Hypothalamus (tissue), 51 donors: ENCODE measurements at regions not wholly inside any gene's neighbourhood (a gene's known extent, or its start where the extent isn't known, plus 50 kb on each side); places are given as distances from the start of the nearest gene placed in this dataset.
"Not testable (repeated sequence)": the region's sequence is repeated elsewhere in the genome, so short reads cannot be mapped to it uniquely, and the experiment has no call there.

ENCODE experiments used
- DNase-seq, 51 donors: peaks; one replicate each; lab custom pipeline; 2025; lab: John Stamatoyannopoulos, UW

DNA sequence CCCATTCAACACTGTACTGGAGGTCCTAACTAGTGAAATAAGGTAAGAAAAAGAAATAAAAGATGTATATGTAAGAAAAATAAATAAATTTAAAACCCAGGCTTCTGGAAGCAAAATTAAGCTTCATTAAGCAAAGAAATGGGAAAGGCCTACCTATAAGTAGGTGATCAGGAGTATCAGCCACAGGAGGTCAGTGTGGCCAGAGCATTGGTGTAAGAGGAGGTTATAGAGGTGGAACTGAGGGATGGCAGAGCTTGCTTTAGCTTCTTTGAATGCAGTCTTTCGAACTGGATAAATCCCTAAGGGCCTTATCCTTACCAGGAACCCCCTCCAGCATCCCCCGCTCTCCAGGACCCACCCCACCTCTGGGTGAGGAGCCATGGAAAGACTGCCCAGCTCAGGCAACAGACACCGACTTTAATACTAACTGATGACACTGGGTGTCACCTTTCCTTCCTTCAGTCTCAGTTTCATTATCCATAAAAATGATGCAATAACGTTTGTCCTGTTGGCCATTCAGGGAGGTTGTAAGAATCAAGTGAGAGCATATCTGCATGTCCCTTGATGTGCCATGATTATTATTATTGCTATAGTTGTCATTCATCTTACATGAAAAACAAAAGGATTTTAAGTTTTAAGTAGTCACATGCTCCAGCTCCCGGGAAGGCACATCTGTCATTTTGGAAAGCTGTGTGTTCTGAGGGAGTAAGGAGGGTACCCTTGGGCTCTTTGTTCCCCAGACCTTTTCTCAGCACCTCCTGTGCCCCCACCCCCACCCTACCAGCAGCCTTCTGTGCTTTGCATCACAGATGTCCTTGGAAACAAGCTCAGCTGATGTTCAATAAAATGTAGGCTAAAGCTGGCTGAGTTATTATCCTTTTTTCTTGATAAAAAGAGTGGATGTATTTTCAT, 50.8 kb upstream of the CTNNA1 start:
- DNase-seq, result no peak

DNA sequence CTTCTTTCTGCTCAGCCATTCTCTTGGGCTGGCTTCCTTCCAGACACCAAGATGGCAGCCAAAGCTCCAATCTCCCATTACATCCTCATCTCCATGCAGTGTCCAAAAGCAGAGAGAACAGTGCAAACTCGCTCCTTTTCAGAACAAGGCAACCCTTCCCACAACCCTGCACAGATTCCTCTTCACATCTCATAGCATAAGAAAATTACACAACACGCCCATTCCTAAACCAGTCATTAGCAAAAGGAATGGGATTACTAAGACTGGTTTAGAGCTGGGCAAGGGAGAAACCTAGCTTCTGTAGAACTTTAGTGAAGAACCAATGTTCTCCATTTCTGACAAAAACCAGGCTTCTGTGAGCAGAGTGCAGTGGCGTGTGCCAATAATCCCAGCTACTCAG, 51.5 kb upstream of the CTNNA1 start:
- no peak for DNase-seq

DNA sequence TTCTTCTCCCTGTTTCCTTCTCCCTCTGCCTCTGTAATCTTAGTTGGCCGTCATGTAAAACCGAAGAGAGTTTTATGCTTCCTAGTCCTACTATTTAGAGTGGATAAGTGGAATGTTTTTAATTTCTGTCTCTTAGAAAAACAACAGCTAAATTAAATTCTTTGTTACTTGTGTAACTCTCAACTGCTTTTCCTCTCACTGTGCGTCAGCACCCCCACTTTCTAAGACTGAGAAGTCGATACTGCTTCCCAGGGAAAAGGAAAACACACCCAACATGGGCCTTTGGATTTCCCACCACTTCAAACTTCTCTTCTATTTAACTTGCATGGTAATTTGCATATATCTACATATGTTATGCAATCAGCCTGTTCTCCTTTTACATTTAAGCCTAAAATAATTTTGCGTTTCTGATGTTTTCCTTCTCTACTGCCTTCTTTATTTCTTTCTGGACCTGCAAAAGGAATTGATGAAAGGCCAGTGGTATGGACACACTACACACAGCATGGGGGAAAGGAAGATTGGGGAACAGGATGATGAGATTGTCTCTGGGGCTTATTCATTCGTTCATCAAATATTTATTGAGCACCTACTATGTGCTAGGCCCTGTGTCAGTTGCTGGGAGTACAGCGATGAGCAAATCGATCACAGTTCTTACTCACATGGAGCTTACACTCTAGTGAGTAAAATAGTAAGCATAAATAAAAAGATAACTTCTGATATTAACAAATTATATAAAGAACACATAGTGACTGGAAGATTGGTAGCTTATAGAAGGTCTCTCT, 52.5 kb upstream of the CTNNA1 start:
- DNase-seq, result no peak

DNA sequence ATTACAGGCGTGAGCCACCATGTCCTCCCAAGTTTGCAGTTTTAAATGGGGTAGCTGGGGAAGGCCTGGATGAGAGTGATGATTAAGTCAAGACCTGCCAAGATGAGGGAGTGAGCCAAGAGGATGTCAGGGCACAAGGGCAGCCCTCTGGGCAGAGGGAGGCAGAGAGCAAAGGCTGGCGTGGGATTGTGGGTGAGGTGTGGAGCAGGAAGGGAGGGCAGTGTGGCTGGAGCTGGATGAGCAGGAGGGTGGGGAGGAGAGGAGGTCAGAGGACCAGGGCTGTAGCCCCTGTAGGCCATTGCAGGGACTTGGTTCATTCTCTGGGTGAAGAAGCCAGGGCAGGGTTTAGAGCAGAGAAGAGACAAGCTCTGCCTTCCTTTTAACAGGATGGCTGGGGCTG, 53.7 kb upstream of the CTNNA1 start:
- DNase-seq, result no peak

DNA sequence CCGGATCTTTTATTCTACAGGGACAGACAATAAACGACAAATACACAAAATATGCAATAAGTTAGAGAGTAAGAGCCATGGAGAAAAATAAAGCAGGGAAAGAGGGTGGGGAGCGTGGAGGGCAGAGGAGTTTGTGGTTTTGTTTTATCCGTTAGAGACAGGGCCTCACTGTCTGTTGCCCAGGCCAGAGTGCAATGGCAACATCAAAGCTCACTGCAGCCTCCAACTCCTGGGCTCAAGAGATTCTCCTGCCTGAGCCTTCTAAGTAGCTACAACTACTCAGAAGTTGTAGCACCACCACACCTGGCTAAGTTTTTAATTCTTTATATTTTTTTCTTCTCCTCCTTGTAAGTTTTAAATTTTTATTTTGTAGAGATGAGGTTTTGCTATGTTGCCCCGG, 54.5 kb upstream of the CTNNA1 start:
- DNase-seq, result no peak

DNA sequence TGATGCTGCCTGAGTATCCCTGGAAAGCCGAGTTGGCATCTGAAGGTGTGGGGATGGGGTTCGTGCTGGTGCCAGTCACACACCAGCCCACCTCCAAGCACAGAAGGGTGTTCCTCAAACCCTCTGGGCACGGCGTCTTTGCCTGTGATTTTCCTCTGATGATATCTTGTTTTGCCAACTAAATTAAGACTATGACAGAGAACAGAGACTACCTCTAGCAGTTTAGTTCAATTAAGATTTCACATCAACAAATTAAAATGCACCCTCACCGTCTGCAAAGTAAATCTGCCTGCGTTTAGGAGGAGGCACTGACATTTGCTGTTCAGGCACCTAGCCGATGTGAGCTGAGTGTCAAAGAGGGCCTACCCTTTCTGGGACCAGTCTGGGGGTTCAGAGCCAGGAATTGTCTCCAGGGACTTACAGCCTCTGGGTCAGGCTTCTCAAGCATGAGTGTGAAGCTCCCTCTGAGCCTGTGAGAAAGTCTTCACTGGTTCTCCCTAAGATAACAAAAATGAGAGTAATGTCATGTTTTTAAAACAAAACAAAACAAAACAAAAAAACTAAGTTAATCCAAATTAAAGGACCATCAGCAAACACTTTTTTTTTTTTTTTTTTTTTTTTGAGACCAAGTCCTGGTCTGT, 55.4 kb upstream of the CTNNA1 start:
- DNase-seq, result no peak

DNA sequence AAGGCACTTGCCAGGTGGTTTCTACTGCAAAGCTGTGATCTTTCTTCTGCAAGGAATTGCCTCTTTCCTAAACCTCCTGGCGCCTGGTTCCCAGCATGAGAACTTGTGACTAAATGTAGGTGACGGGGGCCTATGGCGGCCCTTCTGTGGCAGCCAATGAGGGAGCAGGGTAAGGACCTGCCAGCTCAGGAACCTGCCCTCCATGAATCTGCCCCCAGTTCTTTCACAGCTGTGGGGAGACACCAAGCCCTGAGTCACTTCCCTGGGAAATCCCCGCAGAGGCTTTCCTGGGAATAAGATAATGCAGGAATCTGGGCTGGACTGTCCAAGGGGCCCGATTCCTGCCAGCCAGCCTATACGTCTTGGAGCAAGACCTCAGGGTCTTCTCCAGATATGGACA, 56.7 kb upstream of the CTNNA1 start:
- no peak for DNase-seq

DNA sequence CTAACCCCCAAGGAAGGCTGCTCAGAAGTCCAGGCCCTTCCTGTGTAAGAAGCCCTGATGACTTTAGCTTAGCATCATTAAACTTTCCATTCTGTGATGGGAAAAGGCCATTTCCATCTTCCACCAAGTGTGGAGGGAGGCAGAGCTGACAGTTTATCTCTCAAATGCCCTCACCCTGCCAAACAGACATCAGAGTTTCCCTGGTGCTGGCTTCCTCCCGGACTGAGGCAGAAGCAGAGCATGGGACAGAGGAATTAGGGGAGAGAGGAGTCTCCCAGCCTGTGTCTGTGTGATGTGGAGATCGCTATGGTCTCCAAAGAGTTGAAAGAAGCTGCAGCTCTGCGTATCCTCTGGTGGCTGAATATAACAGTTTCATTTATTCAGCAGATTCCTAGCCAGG, 57.4 kb upstream of the CTNNA1 start:
- no peak for DNase-seq

DNA sequence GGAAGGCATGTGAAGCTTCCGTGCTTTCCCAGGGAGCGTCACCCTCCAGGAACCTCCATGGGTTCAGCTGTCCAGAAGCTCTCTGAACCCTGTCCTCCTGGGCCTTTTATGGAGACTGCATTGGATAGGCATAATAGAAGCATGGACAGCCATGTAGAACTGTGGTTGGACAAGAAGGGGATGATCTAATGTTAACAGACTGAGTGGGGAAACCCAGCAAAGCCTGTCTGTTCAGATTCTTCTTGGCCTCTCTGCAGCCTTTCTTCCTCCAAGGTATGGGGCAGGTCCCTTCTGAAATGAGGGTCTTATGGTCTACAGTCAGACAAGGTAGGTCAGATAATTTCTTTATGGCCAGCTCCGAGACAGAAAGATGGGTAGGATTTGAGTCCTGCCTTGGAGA, 59.1 kb upstream of the CTNNA1 start:
- no peak for DNase-seq

DNA sequence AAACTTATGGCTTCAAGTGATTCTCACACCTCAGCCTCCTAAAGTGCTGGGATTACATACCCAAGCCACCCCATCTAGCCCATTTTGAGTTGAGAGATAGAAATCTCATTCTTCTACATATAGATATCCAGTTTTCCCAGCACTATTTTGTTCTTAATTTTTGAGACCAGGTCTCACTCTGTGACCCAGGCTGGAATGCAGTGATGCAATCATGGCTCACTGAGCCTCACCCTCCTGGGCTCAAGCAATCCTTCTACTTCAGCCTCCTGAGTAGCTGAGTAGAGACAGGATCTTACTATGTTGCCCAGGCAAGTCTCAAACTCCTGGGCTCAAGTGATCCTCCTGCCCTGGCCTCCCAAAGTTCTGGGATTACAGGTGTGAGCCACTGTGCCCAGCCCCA, 60.9 kb upstream of the CTNNA1 start:
- DNase-seq, result no peak

DNA sequence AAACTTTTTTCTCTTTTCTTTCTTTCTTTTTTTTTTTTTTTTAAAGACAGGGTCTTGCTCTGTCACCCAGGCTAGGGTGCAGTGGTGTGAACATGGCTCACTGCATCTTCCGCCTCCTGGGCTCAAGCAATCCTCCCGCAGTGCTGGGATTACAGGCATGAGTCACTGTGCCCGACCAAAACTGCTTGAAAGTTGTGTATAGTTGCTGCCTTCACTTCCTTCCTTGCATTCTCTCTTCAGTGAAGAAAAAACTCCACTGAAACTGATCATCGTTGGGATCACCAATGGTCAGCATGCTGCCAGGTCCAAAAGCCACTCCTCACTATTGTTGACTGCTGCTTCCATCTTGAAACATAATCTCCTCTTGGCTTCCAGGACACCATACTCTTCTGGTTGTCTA, 66.6 kb upstream of the CTNNA1 start:
- DNase-seq, result no peak

DNA sequence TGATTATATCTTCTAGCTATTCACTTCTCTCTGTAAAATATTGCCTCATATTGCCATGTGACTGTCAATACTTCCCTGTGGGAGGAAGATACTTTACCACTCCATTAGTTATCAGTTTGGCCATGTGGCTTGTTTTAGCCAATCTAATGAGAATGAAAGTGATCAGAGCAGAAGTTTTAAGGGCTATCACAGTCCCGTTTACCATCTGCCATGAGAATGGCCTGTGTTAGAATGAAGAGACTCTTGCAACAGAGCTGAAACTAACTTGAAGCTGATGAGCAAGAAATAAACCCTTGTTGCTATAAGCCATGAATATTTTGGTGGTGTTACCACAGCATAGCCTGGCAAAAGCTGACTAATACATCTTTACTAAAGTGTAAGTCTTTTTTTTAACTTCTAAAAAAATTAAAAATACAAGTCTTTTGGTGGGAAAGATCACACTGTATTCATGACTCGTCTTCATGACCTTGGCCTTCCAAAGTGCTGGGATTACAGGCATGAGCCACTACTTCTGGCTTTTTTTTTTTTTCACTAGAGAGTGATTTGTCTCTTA, 68.0 kb upstream of the CTNNA1 start:
- no peak for DNase-seq

DNA sequence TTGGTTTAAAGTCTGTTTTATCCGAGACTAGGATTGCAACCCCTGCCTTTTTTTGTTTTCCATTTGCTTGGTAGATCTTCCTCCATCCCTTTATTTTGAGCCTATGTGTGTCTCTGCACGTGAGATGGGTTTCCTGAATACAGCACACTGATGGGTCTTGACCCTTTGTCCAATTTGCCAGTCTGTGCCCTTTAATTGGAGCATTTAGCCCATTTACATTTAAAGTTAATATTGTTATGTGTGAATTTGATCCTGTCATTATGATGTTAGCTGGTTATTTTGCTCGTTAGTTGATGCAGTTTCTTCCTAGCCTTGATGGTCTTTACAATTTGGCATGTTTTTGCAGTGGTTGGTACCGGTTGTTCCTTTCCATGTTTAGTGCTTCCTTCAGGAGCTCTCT, 70.8 kb upstream of the CTNNA1 start:
- not testable (repeated sequence) for DNase-seq

DNA sequence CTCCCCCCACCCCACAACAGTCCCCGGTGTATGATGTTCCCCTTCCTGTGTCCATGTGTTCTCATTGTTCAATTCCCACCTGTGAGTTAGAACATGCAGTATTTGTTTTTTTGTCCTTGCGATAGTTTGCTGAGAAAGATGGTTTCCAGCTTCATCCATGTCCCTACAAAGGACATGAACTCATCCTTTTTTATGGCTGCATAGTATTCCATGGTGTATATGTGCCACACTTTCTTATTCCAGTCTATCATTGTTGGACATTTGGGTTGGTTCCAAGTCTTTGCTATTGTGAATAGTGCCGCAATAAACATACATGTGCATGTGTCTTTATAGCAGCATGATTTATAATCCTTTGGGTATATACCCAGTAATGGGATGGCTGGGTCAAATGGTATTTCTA, 74.4 kb upstream of the CTNNA1 start:
- not testable (repeated sequence) for DNase-seq

DNA sequence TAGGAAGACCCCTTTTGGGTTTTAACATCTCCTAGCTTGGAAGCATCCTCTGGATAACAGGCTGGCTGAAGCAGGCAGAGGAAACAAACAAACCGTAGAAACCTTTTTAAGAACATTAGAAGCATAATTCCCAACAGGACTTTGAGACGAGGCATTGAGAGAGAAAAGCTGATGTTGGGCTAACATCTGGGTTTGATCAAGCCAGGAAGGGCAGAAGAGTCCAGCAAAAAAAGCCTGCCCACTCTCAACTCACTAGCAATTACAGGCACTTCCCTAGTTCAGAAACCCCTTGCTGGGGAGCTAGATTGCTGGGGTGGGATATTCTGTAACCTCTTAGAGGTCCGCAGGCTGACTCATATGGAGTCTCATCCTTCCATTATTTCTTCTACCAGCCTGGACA, 75.4 kb upstream of the CTNNA1 start:
- no peak for DNase-seq

DNA sequence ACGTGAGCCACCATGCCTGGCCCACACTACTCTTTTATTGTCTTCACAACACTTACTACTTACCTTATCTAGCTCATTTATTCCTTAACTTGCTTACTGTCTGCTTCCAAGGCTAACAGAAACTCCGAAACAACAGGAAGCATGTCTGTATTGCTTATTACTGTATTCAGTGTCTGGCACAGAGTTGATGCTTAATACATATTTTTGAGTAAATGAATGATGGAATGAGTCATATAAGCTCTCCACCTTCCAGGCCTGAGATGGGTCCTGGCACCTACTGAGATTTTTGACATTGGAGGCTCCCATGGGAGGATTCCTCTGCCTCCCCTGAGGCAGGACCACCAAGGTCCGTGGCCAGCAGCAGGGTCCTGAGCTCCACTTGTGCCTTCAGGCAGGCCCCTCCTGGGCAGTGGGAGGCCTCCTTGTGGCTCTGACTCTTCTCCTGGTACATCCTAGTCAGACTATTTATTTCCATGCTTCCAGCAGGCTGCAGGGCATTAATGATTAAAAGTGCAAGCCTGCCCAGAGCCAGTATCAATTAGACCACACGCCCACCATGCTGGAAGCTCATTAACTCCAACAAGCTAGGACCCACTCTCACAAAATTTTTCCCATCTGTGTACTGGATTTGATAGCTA, 76.5 kb upstream of the CTNNA1 start:
- no peak for DNase-seq

DNA sequence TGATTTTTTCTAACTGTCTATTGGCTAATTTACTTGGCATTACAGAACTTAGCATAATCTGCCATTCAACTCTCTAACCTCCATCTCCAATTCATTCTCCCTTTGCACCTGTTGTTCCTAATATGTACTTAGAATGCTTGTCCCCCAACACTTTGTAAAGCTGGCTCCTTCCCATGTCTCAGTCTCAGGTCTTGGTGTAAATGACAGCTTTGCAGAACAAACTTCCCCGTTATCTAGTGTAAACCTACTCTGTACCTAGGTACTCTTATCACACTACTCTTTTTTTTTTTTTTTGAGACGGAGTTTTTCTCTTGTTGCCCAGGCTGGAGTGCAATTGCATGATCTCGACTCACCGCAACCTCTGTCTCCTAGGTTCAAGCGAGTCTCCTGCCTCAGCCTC, 77.2 kb upstream of the CTNNA1 start:
- no peak for DNase-seq

DNA sequence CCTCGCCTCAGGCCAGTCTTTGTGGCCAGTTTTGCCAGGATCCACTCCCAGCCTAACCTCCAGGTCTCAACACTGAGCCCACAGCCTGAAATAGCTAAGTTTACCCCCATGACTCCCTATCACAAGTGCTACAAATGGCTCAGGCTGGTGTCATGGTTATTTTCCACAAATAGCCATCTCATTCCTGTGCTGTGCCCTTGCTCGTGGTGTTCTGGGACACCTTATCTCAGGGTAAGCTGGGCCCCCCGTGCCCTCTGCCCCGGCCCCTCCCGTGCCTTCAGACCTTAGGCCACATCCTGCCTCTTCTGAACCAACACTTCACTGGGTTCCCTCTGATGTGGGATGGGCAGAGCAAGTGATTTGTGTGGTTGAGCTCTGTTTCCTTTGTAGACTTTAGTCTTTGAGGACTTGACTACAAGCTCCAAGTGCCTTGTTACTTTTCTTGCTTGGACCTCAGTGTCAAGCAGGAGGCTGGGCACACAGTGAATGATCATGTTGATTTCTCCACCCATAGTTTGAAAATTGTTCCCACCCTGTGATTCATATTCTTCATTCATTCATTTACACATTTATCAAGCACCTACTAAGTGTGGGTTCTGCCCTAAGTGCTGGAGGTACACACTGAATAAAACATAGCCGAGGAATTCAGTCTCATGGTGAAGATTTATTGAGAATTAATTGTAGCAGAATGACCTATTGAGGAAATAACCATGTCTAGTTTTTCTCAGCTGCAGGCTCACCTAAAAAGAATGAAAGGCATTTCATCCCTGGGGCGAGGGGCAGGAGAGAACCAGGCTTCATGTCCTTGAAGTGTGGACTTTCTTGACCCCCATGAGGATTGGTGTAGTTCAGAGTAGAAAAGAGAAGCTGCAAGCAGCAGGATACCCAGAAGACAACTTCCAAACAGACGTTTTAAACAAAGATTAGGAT, 84.5 kb upstream of the CTNNA1 start:
- no peak for DNase-seq

DNA sequence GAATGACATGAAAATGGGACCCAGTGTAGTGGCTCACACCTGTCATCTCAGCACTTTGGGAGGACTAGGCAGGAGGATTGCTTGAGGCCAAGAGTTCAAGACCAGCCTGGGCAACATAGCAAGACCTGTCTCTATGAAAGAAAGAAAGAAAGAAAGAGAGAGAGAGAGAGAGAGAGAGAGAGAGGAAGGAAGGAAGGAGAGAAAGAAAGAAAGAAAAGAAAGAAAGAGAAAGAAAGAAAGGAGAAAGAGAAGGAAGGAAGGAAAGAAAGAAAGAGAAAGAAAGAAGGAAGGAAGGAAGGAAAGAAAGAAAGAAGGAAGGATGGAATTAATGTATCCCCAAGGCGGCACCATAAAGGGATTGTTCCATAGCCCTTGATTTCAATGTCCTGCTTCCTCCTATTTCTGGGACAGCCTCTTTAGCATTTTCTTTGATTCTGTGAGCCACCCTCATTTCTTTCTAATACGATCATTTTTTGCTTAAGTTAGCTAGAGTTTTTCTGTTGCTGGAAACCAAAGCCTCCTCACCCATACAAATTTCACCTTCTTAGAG, 85.4 kb upstream of the CTNNA1 start:
- not testable (repeated sequence) for DNase-seq
